GM21576 (cell line): ENCODE measurements at regions not wholly inside any gene's neighbourhood (a gene's known extent, or its start where the extent isn't known, plus 50 kb on each side); places are given as distances from the start of the nearest gene placed in this dataset.

Experiments
- ATAC-seq: cut with Tn5 transposase; IDR thresholded peaks from one replicate; pipeline ENCODE4 v1.9.1; 2021; ENCODE audit warnings: mild to moderate bottlenecking, moderate library complexity; ENCODE audit not compliant: unreplicated experiment

DNA sequence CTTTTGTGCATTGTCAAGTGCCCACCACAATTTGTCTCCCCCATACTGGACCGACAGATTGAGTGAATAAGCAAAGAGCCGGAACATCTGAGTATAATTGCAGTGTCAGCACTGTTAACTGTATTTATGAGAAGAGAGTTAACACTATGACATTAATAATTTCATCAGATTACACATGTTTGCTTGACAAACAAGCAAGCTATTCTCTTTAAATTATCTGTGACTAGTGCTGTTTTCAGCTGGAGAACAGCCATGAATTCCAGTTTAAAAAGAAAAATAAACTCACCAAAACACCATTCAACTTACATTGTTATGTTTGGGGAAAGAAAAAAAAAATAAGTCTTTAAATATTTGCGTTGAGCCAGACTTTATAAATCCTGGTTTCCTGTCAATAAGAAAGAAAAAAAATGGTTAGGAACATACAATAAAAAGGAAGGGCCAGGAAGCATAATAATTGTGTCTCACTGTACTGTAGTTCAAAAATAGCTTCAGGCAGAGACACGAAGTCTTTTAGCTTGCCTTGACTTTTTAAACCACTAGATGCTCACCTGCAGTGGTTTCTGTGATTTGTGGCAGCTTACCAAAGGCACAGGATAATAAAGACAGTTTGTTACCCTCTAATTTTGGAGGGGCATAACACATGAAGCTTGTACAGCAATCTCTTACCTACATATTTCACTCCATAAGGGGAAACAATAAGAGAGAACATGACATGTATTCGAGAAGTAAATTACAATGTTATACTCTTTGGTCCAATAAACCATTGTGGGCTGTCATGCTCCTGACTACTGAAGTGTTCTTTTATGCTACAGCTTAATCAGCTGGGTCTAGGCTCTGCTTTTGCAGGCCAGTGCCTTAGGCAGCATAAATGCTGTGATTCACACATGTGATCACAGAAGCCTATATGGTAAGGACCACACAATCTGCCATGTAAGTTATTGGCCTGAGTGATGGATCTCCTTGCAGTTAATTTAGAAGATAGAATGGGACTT lies 302.0 kb upstream of the ADGRL2 start:
- ATAC-seq, result no peak

DNA sequence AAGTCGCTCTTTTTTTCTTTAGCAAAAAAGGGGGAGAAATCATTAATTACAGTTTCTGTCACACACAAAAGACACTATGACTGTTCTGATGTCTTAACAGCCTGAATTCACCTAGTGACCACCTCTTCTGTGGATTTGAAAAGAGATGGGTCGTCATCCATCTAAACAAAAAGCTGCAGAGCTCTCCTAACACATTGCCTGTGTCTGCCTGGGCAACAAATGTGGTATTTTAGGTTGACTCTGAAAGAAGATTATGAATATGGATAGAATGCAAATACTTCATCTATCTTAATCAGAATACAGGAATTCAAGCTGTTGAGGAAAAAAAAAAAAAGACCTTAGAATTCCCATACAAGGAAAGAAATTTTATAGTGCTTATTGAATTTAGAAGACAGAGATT lies 304.4 kb upstream of the ADGRL2 start:
- no peak for ATAC-seq

DNA sequence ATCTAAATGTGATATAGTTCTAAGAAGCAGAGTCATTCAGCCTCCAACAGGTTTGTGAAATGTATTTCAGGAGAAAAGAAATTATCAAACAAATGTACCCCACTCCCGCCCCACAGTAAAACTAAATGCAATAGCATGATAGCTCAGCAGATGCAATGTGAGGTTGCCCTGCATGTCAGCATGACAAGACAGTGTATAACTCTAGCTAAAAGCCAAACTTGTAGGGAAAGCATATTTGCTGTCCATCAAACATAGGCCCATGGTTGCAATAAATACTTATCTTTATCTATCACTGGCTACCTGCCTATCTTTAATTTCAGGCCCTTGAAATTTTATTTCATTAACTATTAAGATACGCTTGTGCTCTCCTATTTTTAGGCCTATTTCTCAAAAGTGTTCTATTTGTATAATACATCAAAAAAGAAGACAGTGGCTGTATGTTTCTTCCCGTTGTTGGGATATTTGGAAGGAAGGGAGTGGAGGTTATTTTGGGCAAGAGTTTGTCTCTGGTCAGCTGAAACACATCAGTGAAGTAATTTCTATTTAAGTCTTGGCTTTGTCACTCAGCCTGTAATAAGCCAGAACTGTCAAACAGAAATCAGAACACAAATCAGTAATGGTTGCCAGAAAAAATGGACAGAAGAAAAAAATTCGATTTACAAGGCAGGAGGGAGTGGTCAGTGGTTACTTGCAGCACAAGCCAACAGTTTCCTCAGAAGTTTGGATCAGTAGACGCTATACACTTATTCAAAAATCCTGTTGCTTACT lies 307.4 kb upstream of the ADGRL2 start:
- no peak for ATAC-seq

DNA sequence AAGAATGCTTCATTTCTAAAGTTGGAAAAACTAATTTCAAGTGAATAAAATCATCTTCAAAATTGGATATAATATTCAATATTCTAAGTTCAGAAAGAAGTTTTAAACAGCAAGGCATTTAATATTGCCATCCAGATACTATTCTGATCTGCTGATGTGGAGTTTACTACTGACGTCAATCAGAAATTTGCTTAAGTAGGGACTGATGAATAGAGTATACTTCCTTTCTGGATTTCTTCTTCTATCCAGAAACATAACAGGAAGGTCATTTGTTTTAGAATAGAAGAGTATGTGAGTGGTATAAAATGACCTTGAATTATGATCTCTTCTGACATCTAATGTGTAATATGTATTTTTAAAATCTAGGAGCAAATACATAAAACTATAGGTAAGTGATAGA lies 308.1 kb upstream of the ADGRL2 start:
- no peak for ATAC-seq

DNA sequence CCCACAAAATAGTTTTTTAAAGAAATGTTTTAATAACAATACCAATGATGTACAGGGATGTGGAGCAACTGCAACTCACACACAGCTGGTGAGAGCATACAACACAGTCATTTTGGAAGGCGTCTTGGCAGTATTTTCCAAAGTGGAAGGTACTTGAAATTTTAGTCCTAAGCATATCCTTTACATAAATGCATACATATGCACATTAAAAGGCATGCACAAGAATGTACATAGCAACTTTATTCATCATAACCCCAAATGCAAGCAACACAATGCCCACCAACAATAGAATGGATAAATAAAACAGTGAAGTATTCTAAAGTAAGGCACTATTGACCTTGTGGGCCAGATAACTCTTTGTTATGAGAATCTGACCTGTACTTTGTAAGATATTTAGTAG lies 310.1 kb upstream of the ADGRL2 start:
- ATAC-seq, result no peak

DNA sequence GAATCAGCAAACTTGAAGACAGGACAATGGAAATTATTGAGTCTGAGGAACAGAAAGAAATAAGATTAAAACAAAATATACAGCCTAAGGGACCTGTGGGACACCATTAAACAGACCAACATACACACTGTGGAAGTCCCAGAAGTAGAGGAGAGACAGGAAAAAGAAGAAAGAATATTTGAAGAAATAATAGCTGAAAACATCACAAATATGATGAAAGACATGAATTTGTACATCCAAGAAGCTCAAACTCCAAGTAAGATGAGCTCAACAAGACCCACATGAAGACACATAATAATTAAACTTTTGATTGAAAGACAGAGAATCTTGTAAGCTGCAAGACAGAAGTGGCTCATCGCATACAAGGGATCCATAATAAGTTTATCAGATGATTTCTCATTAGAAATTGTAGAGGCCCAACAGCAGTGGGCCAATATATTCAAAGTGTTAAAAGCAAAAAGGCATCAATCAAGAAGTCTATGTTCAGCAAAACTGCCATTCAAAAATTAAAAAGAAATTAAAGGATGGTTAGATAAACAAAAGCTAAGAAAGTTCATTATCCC lies 311.3 kb upstream of the ADGRL2 start:
- no peak for ATAC-seq

DNA sequence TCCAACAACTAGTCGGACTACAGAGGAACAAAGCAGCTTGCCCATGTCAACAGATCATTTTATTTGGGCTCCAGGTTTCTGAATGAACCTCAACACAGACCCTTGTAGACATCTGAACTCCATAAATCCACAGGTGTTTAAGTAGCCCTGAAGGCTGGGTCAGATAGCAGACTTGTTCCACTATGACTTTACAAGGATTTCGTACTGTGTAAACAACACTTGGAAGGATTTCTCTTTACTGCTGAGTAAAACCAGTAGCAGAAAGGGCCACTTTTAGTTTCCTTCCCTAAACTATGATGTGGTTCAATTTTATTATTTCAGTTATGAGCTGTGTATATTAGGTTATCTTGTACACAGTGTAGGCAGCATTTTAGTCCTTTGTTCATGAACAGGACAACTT lies 316.4 kb upstream of the ADGRL2 start:
- no peak for ATAC-seq

DNA sequence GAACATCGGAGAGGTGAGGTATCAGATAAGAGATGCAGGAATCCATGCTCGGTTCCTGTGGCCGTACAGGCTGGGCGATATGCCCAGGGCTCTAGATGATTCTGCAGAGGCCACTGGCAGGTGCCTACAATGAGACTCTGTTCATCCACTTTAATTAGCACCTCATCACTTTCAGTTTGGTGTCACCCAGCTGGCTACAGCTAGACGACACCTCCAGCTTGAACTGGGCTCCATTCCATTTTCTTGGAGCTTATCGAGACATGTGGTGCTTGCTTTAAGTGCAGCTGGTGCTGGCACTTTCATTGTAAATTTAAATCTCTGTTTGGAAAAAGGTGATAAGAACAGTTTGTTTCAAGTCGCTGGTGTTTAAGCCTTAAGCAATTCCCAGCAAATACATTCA lies 322.5 kb upstream of the ADGRL2 start:
- ATAC-seq, result no peak

DNA sequence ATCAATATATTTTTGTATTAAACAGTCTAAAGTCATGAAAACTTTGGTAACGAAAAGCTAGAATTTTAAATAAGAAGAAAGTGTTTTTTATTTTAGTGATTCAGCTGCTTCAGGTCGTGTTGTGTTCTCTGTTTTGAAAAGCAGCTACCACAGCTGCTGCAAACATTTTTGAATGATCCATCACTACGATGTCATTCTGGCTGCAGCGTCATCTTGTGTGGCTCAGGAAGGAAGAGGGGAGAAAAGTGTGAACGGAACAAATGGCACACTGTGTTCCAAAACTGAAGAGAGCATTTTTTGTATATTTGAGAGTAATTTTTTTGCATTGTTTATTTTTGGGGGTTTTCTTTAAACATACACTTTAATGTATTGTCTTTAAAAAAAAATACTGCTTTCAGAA lies 323.0 kb upstream of the ADGRL2 start:
- ATAC-seq, result no peak

DNA sequence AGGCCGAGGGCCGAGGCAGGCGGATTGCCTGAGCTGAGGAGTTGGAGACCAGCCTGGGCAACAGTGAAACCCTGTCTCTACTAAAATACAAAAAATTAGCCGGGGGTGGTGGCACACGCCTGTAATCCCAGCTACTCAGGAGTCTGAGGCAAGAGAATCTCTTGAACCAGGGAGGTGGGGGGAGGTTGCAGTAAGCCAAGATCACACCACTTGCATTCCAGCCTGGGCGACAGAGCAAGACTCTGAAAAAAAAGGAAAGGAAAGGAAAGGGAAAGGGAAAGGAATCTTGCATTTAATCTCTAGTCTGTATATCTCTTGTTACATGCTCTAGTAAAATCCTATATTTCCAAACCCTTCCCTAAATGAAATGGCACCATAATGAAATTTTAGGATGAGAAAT lies 328.3 kb upstream of the ADGRL2 start:
- ATAC-seq, result no peak

DNA sequence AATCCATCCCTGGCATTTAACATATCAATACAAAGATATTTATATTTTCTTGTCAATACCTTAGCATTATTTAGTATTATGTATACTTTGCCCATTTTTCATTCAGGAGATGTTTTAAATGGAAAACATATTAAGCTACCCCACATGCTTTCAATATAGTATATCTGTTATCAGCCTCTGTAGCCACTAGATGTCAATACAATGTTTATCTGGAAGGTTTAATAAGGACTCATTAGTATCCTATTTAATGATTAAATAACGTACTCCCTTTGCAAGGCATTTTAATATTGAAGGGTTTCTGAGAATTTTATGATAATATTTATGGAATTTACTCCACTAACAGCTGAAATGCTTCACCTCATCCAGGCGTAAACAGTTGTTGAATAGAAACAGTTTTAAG lies 329.5 kb upstream of the ADGRL2 start:
- no peak for ATAC-seq

DNA sequence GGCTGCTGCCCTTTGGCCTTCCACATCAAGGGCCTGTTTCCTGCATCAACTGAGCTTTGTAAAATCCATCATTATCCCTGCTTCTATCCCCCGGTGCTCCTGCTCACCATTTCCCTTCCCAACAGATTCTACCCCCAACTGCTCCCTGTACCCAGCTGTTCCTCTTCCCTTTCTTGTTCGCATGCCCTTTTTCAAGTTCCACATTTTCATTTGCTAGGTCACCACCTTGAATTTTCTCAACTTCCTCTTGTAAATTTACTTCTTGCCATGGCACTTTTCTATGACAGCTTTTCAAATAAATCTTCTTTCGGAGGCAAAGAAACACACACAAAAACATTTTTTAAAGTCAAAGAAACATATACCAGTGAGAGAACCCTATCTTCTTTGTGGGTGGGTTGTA lies 330.5 kb upstream of the ADGRL2 start:
- ATAC-seq, result no peak

DNA sequence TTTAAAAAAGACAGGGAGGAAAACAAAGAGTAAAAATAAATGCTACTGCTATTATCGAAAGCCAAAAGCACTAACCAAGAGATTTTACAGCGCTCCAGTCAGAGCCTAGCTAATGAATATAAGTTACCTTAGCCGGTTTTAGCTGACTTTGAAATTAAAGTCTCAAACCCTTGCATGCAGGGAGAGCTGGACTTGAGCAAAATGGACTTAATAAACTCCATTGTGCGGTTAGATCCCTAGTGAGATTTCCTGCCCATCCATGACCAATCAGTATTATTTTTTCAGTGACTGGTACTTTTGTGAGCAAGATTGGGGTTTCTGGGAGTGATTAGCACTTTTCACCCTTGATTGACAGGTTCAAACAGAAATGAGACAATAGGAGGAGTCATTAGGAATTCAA lies 333.4 kb upstream of the ADGRL2 start:
- no peak for ATAC-seq

DNA sequence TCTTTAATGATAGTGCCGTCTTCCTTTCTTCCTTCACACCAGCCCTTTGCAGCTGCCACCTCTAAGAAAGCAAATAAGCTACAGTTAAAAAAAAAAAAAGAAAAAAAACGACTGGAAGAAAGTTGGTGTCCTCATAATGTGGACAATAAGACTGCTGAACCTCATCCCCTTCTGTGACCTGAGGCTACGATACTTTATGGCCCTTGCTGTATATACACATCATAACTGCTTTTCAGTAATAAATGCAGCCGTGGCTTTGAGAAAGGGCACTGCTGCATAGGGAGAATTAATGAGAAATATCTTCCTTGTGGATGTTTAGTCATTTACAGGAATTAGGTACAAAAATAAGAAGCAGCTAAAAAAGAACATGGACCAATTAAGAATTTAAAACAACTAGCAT lies 333.8 kb upstream of the ADGRL2 start:
- ATAC-seq, result no peak

DNA sequence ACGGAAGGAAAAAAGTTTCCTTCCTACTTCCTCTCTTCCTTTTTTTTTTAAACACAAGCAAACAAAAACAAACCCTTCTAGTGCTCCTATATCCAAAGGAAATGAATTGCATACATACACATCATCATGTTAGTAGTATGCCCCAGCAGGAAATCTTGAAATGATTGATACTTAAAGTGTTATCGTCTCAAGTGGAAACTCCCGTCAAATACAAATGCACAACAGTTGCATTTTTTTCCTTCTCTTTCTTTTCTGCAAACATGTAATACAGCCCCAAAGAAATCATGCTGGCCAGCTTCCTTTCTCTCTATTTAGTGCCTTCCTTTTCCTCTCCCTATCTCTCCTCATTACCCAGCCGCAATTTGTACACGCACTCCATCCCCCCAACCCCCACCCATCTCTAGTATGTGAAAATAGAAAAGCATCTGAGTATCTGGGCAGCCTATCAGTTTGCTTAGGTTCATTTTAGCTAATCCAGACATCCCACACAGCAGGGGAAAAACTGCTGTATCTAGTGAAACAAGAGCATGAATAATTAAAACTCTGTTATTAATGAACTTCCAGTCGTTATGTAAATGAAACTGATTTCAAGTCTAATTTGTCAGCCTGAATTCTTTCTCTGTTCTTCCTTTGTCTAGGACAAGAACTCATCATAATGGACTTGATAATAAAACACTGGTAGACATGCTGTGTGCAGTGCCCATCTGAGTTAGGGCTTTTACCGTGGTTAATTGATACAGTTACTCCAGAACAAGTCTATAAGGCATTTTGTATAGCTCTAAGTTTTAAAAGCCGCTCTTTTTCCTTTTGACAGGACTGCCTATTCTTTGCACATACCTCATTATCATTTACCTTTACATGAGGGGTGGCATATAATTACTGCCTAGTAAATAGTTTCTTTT lies 336.5 kb upstream of the ADGRL2 start:
- ATAC-seq, result no peak

DNA sequence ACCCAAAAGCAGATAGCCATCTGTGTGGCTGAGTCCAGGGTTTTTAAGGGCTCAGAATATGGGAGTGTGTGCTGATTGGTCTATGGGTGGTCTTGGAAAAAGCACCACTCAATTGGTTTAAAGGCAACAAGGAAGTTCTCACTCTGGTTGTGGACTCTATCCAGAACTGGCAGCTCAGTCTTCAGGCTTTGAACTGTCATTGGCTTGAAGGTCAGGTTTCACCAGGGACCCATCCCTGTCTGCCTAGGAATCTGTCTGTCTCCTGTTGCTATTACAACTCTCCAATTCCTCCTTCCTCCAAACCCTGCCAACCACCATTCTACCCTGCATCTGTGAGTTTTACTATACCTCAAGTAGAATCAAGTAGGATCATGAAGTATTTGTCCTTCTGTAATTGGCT lies 341.7 kb upstream of the ADGRL2 start:
- no peak for ATAC-seq

DNA sequence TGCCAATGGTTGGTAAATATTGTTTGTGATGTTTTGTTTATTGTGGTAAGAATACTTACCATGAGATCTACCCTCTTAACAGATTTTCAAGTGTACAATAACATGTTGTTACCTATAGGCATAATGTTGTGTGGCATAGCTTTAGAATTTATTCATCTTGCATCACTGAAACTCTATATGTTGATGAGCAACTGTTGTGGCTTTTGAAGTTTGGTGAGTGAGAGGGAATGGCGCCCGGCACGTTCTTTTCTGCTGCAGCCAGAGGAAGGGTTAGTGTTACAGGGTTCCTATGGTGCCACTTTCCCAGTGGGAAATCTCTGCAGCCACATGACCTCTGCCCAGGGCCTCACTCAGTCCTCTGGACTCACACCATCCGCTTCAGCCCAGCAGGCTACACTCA lies 342.5 kb upstream of the ADGRL2 start:
- no peak for ATAC-seq

DNA sequence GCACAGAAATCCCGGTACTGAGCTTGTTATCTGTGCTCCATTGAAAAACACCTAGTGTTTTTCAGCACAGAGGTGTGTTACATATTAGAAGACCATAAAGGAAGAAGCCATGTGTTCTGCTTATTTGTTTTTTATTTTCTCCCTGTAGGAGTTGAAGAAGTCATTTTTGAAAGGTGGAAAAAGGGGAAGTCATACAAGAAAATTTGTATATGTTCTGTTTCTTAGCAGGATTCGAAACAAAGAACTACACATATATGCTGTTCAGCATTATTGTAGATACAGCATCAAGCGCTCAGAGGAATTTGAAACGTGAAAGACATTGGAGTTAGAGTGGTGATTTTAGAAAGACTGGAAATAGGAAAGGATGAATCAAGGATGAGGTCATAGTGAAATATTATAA lies 345.3 kb upstream of the ADGRL2 start:
- no peak for ATAC-seq

DNA sequence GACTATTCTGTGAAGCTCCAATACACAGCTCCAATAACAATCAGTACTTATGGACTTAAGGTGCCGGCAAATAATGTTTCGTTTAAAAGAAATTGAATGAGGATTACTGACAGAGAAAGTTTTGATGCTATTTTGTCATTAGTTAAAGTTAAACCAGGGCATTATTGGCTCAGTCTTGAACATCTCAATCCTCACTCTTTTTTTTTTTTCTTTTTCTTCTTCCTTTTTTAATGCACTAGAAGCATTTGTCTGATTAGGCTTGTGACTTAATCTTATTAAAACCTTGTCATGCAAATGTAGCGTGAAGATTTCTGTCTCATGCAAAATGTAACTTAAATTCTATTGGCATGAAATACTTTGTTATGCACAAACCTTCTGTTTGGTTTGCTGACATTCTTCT lies 346.8 kb upstream of the ADGRL2 start:
- no peak for ATAC-seq

DNA sequence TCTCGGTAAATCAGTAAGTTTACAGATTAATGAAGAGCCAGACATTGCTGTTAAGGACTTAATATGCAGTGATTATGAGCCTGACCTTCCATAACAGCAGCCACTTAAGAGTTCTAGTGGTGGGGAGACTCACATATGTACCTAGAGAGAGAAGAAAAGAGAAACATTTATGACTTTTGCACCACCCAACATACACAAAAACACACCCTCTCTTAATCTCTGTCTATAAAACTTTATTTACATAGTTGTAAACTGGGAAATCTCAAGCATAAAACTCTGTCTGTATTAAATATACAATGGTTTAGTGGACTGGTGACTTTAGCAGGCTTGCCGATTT lies 347.4 kb upstream of the ADGRL2 start:
- ATAC-seq, result no peak
